K562 (cell line): ENCODE measurements at regions not wholly inside any gene's neighbourhood (a gene's known extent, or its start where the extent isn't known, plus 50 kb on each side); places are given as distances from the start of the nearest gene placed in this dataset.
"Not testable (repeated sequence)": the region's sequence is repeated elsewhere in the genome, so short reads cannot be mapped to it uniquely, and the experiment has no call there.

Source experiments
- ATAC-seq: fragments of 200-7000 bp; cut with Tn5 transposase; 3 replicates; pipeline ENCODE4 v1.9.1; 2020; ENCODE audit warnings: moderate library complexity
- BruUV-seq: library from RNA; stranded (reverse); fragments of 400-500 nt; replicated peaks from 2 replicates; lab custom pipeline; 2021; lab: Mats Ljungman, UMichigan
- CTCF ChIA-PET: fragments of 300-600 bp; formaldehyde crosslinking; extraction: SDS; loops from one replicate; lab custom pipeline; 2021; ENCODE audit warnings: low intra/inter-chr PET ratio; lab: Yijun Ruan, JAX
- POLR2A ChIA-PET: fragments of 300-600, 350-650 bp; sonication (Branson Sonifier 250); formaldehyde crosslinking; extraction: SDS; loops from one replicate; lab custom pipeline; 2021; ENCODE audit warnings: antibody characterized with exemption, inconsistent platforms; lab: Yijun Ruan, JAX
- DNase-seq, 4 experiments: peaks; one replicate each; pipeline versions ENCODE4 v3.0.0 to v3.0.0-alpha.2; 2011 to 2018; ENCODE audit warnings: low spot score in 3 of 4, mixed read lengths in 3 of 4; ENCODE audit errors: extremely low read depth in 1 of 4
- FAIRE-seq: peaks from 2 replicates; lab custom pipeline; 2011; peaks lifted over from hg19 to GRCh38; lab: Jason Lieb, UNC
- H2AFZ ChIP-seq: 2 replicates; pipeline ENCODE4 v1.6.0; 2011; ENCODE audit warnings: low read depth, low read length, control low read depth, inconsistent platforms
- H3K27ac ChIP-seq: fragments of 200-600 bp; 3 replicates; pipeline ENCODE4 v1.8.0; 2011; ENCODE audit warnings: low read depth, mild to moderate bottlenecking, control low read depth, inconsistent platforms, low read length, moderate library complexity, mixed read lengths; ENCODE audit errors: extremely low read depth
- H3K27me3 ChIP-seq, 2 experiments: fragments of 300-600 bp in 1 of 2; 2 replicates in 1 of 2; 3 replicates in 1 of 2; pipeline versions ENCODE4 v1.6.0 to v1.8.0; 2011; ENCODE audit warnings: inconsistent platforms in 2 of 2, low read length in 2 of 2, mild to moderate bottlenecking in 1 of 2, mixed read lengths in 1 of 2, moderate library complexity in 1 of 2; ENCODE audit not compliant: control insufficient read depth in 2 of 2, insufficient read depth in 2 of 2
- H3K36me3 ChIP-seq: fragments of 300-600 bp; 3 replicates; pipeline ENCODE4 v1.8.0; 2011; ENCODE audit warnings: mild to moderate bottlenecking, low read length, inconsistent platforms; ENCODE audit not compliant: control insufficient read depth, insufficient read depth
- H3K4me1 ChIP-seq, 2 experiments: fragments of 200-600 bp in 1 of 2; replicated peaks in 1 of 2; 2 replicates in 1 of 2; 3 replicates in 1 of 2; pipeline versions ENCODE4 v1.5.1 to v1.8.0; 2011; ENCODE audit warnings: inconsistent platforms in 2 of 2, low read length in 2 of 2, mild to moderate bottlenecking in 1 of 2, mixed read lengths in 1 of 2, moderate library complexity in 1 of 2; ENCODE audit not compliant: control insufficient read depth in 2 of 2, insufficient read depth in 2 of 2
- H3K4me2 ChIP-seq: 2 replicates; pipeline ENCODE4 v1.6.1; 2011; ENCODE audit warnings: low read length, control low read depth, inconsistent platforms, mixed read lengths; ENCODE audit not compliant: insufficient read depth
- H3K4me3 ChIP-seq: fragments of 200-600 bp; sonication (generic), shearing (Covaris generic); 2 replicates; pipeline ENCODE4 v1.5.1; 2016; ENCODE audit warnings: control low read depth, inconsistent platforms
- H3K79me2 ChIP-seq: fragments of 200-600 bp; 3 replicates; pipeline ENCODE4 v1.8.0; 2011; ENCODE audit warnings: low read length, inconsistent platforms; ENCODE audit not compliant: control insufficient read depth, insufficient read depth
- H3K9ac ChIP-seq, 2 experiments: 2 replicates each; pipeline versions ENCODE4 v1.6.0 to v1.6.1; 2011; ENCODE audit warnings: low read depth in 2 of 2, low read length in 2 of 2, control low read depth in 1 of 2, inconsistent platforms in 1 of 2, mild to moderate bottlenecking in 1 of 2, mixed read lengths in 1 of 2; ENCODE audit not compliant: insufficient read depth in 1 of 2
- H3K9me1 ChIP-seq: one replicate; pipeline ENCODE4 v1.6.0; 2011; ENCODE audit warnings: inconsistent platforms, mild to moderate bottlenecking, low read length, moderate library complexity; ENCODE audit not compliant: control insufficient read depth, insufficient read depth
- H3K9me3 ChIP-seq: replicated peaks from 2 replicates; pipeline ENCODE4 v1.5.1; 2011; ENCODE audit warnings: low read depth, low read length, inconsistent platforms; ENCODE audit not compliant: control insufficient read depth, insufficient read depth
- H4K20me1 ChIP-seq: replicated peaks from 2 replicates; pipeline ENCODE4 v1.6.1; 2011; ENCODE audit warnings: low read length, inconsistent platforms, mixed read lengths; ENCODE audit not compliant: control insufficient read depth, insufficient read depth
- ID3 ChIP-seq, 2 experiments: fragments of 250-450 bp in 1 of 2; fragments of 450-650 bp in 1 of 2; sonication (Bioruptor Pico) in 1 of 2; IDR thresholded peaks; 2 replicates each; pipeline versions ENCODE4 v1.6.1 to v1.8.0; 2016 to 2021; ENCODE audit warnings: mild to moderate bottlenecking in 2 of 2, moderate library complexity in 2 of 2, missing compliant biosample characterization in 1 of 2, missing genetic modification characterization in 1 of 2
- KDM5B ChIP-seq: fragments of 200-600 bp; sonication (generic); IDR thresholded peaks from 2 replicates; pipeline ENCODE4 v1.6.1; 2012; ENCODE audit warnings: low read depth, mild to moderate bottlenecking, moderate library complexity, low read length, control low read depth, inconsistent platforms; ENCODE audit not compliant: insufficient replicate concordance
- MCM2 ChIP-seq: fragments of 450-650 bp; IDR thresholded peaks from 2 replicates; pipeline ENCODE4 v1.6.1; 2017; ENCODE audit warnings: low read depth, mild to moderate bottlenecking
- SIX5 ChIP-seq, 2 experiments: IDR thresholded peaks; 2 replicates each; pipeline ENCODE4 v1.6.1; 2011; ENCODE audit warnings: low read length in 2 of 2, borderline replicate concordance in 1 of 2, low read depth in 1 of 2, mild to moderate bottlenecking in 1 of 2, moderate library complexity in 1 of 2; ENCODE audit not compliant: insufficient read depth in 1 of 2
- ZBTB12 ChIP-seq: fragments of 250-450 bp; sonication (Bioruptor Pico); IDR thresholded peaks from 2 replicates; pipeline ENCODE4 v1.4.0; 2020
- ZFPM2 ChIP-seq: fragments of 250-450 bp; sonication (Bioruptor Pico); IDR thresholded peaks from 2 replicates; pipeline ENCODE4 v1.5.1; 2022; ENCODE audit warnings: mild to moderate bottlenecking
- ZNF124 ChIP-seq: sonication (generic); formaldehyde crosslinking; IDR thresholded peaks from 2 replicates; pipeline ENCODE4 v1.8.1; 2022; ENCODE audit warnings: missing genetic modification reagents
- ZNF280A ChIP-seq: fragments of 450-650 bp; IDR thresholded peaks from 2 replicates; pipeline ENCODE4 v1.6.1; 2018; ENCODE audit warnings: mild to moderate bottlenecking, low read depth; ENCODE audit not compliant: partially characterized antibody
- WGBS: fragments of 100-300 bp; shearing (Covaris generic); methylation state at CpG from one replicate; pipeline ENCODE4 v1.1.6; 2016; ENCODE audit warnings: low coverage, mixed read lengths; ENCODE audit not compliant: insufficient coverage; ENCODE audit errors: missing lambda C conversion rate; 5-methylcytosine and 5-hydroxymethylcytosine counted together
- in situ Hi-C: fragments of 300-500 bp; cut with MboI; formaldehyde crosslinking; loops from 4 replicates; pipeline ENCODE4 v1.15.0; 2018; ENCODE audit warnings: inconsistent platforms, mixed read lengths
- intact Hi-C: fragments of 100-400 bp; cut with micrococcal nuclease; formaldehyde crosslinking; loops from 2 replicates; pipeline ENCODE4 v1.14.2; 2022

- FAIRE-seq, H3K4me1 ChIP-seq, CTCF ChIA-PET, BruUV-seq, H3K9me3 ChIP-seq, H4K20me1 ChIP-seq, H3K27ac ChIP-seq, H3K9ac ChIP-seq, H3K4me2 ChIP-seq, H3K79me2 ChIP-seq, H2AFZ ChIP-seq, ATAC-seq, intact Hi-C loops, H3K4me3 ChIP-seq, in situ Hi-C loops, H3K9me1 ChIP-seq, POLR2A ChIA-PET, H3K36me3 ChIP-seq, DNase-seq, H3K27me3 ChIP-seq: not testable (repeated sequence)
- 0% methylated on average over 1 of the region's 1 CpG for WGBS
These were observed 628.7 kb upstream of the ARRDC3 start for GRCh38 chr5:92011845-92012244.

GRCh38 chr5:92003806-92004205, 620.7 kb upstream of the ARRDC3 start:
- DNase-seq (no peak), FAIRE-seq (no peak), ATAC-seq (no peak)
- Histone ChIP-seq H3K4me1 (no peaks in the 10 kb centered on the region), H2AFZ (no peak overlapping the region), H3K27ac (no peak overlapping the region), H3K36me3 (no peaks in the 10 kb centered on the region), H3K9me1 (no peaks in the 10 kb centered on the region), H3K4me2 (no peak overlapping the region), H3K9ac (no peak overlapping the region), H3K79me2 (no peaks in the 10 kb centered on the region), H3K27me3 (no peaks in the 10 kb centered on the region), H4K20me1 (no peaks in the 10 kb centered on the region), H3K4me3 (no peak overlapping the region), H3K9me3 (no peaks in the 10 kb centered on the region)
- no TSS peak for BruUV-seq
- POLR2A ChIA-PET: no interaction called here
- CTCF ChIA-PET: no interaction called here
- in situ Hi-C loops (no loop called here), intact Hi-C loops (no loop called here)
- 0% methylated on average over 5 of the region's 5 CpGs for WGBS
- TF ChIP-seq ZFPM2 (CRISPR knock-in tag) (no peak), SIX5 (IDR thresholded peaks at IDR 0.05; ENCODE audit: borderline replicate concordance in 1 of 2, insufficient read depth in 1 of 2, low read depth in 1 of 2, low read length in 2 of 2) (no peak), MCM2 (no peak), ZNF280A (no peak), KDM5B (no peak), ZBTB12 (CRISPR knock-in tag) (no peak), ID3 (CRISPR knock-in tag; IDR thresholded peaks at IDR 0.05) (no peak), ID3 (tag; IDR thresholded peaks at IDR 0.05) (no peak), ZNF124 (no peak)
